H1 (cell line): ENCODE measurements at regions not wholly inside any gene's neighbourhood (a gene's known extent, or its start where the extent isn't known, plus 50 kb on each side); places are given as distances from the start of the nearest gene placed in this dataset.

Experiments
- CREB1 ChIP-seq: IDR thresholded peaks from 2 replicates; pipeline ENCODE4 v1.6.1; 2012; ENCODE audit warnings: inconsistent platforms
- HDAC6 ChIP-seq: IDR thresholded peaks from one replicate; pipeline ENCODE4 v1.7.1; 2012; ENCODE audit warnings: low read depth, mild to moderate bottlenecking, inconsistent platforms, low read length, moderate library complexity
- SAP30 ChIP-seq: fragments of 300-600 bp; sonication (generic); IDR thresholded peaks from 2 replicates; pipeline ENCODE4 v1.7.1; 2012; ENCODE audit warnings: low read length, moderate library complexity, mild to moderate bottlenecking, inconsistent platforms; ENCODE audit not compliant: insufficient read depth, insufficient replicate concordance
- SP4 ChIP-seq: IDR thresholded peaks from 2 replicates; pipeline ENCODE4 v1.6.1; 2012; ENCODE audit warnings: low read length, inconsistent platforms
- TF ChIP-seq, protein P1 (sequence below), 3 experiments: IDR thresholded peaks; 1 replicate in 2 of 3; 2 replicates in 1 of 3; pipeline versions ENCODE4 v1.5.1 to v1.6.1; 2011; ENCODE audit warnings: low read length in 3 of 3, mild to moderate bottlenecking in 3 of 3, inconsistent platforms in 2 of 3, low read depth in 1 of 3, moderate library complexity in 1 of 3; ENCODE audit not compliant: insufficient read depth in 1 of 3; ENCODE audit errors: control extremely low read depth in 1 of 3
- TF ChIP-seq, protein P2 (sequence below): IDR thresholded peaks from 2 replicates; pipeline ENCODE4 v1.6.1; 2012; ENCODE audit warnings: low read length, inconsistent platforms

DNA sequence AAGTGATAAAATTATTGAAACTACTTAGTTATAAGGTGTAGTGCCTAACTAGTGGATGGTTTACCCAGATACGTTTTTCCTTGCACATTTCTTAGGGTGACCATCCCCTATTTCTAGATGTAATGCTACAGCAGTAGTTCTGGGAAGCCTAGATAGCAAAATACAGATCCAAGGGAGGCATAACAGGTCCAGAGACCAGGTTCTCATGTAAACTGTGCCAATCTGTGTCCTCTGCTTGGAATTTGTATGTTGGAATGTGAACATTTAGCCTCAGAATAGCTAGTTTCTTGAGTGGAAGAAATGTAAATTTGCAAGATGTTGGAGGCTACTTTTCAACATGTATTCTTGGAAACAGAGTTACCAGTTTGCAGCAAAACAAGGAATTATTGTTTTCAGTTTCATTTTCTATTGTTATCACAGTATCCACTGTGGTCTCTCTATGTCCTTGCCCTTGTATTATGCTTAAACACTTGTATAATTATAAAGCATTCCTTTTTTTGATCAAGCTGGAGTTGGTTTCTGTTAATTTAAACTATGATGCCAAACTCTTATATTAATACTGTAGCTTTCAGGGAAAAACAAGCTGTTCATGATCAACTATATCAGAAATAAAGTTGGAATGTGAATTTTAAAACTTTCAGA is 102.0 kb upstream of the BRINP3 start (continued):
- TF ChIP-seq, protein P1, sequence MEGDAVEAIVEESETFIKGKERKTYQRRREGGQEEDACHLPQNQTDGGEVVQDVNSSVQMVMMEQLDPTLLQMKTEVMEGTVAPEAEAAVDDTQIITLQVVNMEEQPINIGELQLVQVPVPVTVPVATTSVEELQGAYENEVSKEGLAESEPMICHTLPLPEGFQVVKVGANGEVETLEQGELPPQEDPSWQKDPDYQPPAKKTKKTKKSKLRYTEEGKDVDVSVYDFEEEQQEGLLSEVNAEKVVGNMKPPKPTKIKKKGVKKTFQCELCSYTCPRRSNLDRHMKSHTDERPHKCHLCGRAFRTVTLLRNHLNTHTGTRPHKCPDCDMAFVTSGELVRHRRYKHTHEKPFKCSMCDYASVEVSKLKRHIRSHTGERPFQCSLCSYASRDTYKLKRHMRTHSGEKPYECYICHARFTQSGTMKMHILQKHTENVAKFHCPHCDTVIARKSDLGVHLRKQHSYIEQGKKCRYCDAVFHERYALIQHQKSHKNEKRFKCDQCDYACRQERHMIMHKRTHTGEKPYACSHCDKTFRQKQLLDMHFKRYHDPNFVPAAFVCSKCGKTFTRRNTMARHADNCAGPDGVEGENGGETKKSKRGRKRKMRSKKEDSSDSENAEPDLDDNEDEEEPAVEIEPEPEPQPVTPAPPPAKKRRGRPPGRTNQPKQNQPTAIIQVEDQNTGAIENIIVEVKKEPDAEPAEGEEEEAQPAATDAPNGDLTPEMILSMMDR (IDR thresholded peaks at IDR 0.05; ENCODE audit: control extremely low read depth in 1 of 3, insufficient read depth in 1 of 3, low read depth in 1 of 3, low read length in 3 of 3) = no peak
- no peak for TF ChIP-seq SAP30
- TF ChIP-seq, protein P2, sequence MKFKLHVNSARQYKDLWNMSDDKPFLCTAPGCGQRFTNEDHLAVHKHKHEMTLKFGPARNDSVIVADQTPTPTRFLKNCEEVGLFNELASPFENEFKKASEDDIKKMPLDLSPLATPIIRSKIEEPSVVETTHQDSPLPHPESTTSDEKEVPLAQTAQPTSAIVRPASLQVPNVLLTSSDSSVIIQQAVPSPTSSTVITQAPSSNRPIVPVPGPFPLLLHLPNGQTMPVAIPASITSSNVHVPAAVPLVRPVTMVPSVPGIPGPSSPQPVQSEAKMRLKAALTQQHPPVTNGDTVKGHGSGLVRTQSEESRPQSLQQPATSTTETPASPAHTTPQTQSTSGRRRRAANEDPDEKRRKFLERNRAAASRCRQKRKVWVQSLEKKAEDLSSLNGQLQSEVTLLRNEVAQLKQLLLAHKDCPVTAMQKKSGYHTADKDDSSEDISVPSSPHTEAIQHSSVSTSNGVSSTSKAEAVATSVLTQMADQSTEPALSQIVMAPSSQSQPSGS = no peak
- TF ChIP-seq HDAC6 = no peak
- TF ChIP-seq SP4 = no peak
- no peak for TF ChIP-seq CREB1
